Osteocyte (in vitro differentiated cells): ENCODE measurements at regions not wholly inside any gene's neighbourhood (a gene's known extent, or its start where the extent isn't known, plus 50 kb on each side); places are given as distances from the start of the nearest gene placed in this dataset.

Experiments
- DNase-seq: peaks from one replicate; pipeline ENCODE4 v3.0.0; 2021; ENCODE audit warnings: mixed read lengths; ENCODE audit not compliant: unreplicated experiment; ENCODE audit errors: extremely low spot score
- H3K27ac Mint-ChIP-seq: one replicate; pipeline ENCODE4 v1.8.0; 2021; ENCODE audit warnings: mild to moderate bottlenecking, mixed read lengths; ENCODE audit not compliant: unreplicated experiment
- H3K27me3 Mint-ChIP-seq: one replicate; pipeline ENCODE4 v1.8.0; 2021; ENCODE audit warnings: mixed read lengths; ENCODE audit not compliant: unreplicated experiment
- H3K36me3 Mint-ChIP-seq: one replicate; pipeline ENCODE4 v1.8.0; 2021; ENCODE audit warnings: mixed read lengths; ENCODE audit not compliant: unreplicated experiment
- H3K4me1 Mint-ChIP-seq: one replicate; pipeline ENCODE4 v1.8.0; 2021; ENCODE audit warnings: mixed read lengths; ENCODE audit not compliant: unreplicated experiment
- H3K4me3 Mint-ChIP-seq: one replicate; pipeline ENCODE4 v1.8.0; 2021; ENCODE audit warnings: mild to moderate bottlenecking, moderate library complexity, mixed read lengths; ENCODE audit not compliant: unreplicated experiment
- H3K9me3 Mint-ChIP-seq: one replicate; pipeline ENCODE4 v1.8.0; 2021; ENCODE audit warnings: mixed read lengths; ENCODE audit not compliant: unreplicated experiment
- CTCF ChIP-seq: fragments of 200-600 bp; sonication (generic); IDR thresholded peaks from 2 replicates; pipeline ENCODE4 v1.5.0; 2021; ENCODE audit warnings: antibody characterized with exemption, mild to moderate bottlenecking, moderate library complexity

DNA sequence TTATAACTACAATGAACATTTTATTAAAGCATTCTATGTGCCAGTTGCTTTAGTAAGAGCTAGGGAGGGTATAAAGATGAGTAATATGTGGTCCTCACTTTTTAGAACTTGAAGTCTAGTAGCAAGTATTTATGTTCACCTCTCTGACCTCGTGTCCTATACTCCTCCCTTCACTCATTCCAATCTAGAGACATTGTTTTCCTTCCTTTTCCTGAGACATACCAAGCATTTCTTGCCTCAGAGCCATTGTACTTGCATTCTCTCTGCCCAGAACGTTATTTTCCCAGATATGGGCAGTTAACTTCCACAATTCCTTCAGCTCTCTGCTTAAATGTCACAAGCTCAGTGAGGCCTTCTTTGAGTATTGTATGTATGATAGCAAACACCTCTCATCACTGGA lies 408.6 kb downstream of the PDCD6IP start:
- Mint-ChIP-seq H3K27me3 (no peaks in the 10 kb centered on the region), H3K27ac (peak overlapping the region; percentile 88), H3K36me3 (peaks cover 35% of the 10 kb centered on the region), H3K4me1 (peaks cover 83% of the 10 kb centered on the region), H3K9me3 (no peaks in the 10 kb centered on the region), H3K4me3 (no peak overlapping the region)
- TF ChIP-seq CTCF, result no peak
- no peak for DNase-seq

GRCh38 chr3:34207806-34208205 lies 409.4 kb downstream of the PDCD6IP start:
- H3K27ac Mint-ChIP-seq, result peak overlapping the region; percentile 93
- TF ChIP-seq CTCF, result no peak

DNA sequence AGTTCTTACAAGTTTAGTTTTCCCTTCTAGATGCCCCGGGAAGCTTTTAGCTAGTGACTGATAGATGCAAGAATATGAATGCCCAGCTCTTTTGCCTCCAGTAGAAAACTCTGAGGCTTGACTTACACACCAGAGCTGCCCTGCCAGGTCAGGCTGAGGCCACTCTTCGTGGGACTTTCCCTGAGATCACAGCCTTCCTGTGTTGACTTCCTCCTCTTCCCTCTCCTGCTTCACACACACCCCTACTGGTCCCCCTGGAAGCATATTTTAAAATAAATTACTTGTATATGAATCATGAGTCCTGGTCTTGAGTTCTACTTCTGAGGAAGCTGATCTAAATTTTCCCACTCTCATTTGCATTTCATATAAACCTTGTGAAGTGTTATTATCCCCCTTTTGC lies 413.7 kb downstream of the PDCD6IP start:
- Mint-ChIP-seq H3K27me3 (no peaks in the 10 kb centered on the region), H3K27ac (peak overlapping the region; percentile 83), H3K36me3 (peaks cover 31% of the 10 kb centered on the region), H3K4me3 (no peak overlapping the region), H3K9me3 (peaks cover 4% of the 10 kb centered on the region), H3K4me1 (peaks cover 83% of the 10 kb centered on the region)
- TF ChIP-seq CTCF, result no peak
- no peak for DNase-seq

More at GRCh38 chr3:34207806-34208205, 409.4 kb downstream of the PDCD6IP start:
- DNase-seq, result no peak
- Mint-ChIP-seq H3K36me3 (peaks cover 35% of the 10 kb centered on the region), H3K4me1 (peaks cover 84% of the 10 kb centered on the region), H3K4me3 (peak overlapping the region; percentile 33), H3K27me3 (no peaks in the 10 kb centered on the region), H3K9me3 (no peaks in the 10 kb centered on the region)

DNA sequence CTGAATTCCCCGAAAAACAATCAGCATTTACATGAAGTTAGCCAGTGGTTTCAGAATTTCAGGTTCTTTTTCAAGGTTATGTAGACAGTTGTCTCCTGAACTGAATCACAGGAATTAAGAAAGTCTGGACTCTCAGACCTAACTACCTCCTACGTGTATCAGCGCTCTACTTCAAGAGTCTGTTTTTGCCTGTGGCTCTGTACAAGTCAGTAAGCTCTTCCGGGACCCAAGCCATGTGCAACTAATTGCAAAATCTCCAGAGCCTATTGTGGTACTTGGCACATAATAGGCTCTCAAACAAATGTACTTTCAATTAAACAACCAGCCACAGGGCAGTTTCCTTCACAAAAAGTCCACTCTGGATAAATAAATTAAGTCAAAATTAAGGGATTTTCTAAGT lies 414.2 kb downstream of the PDCD6IP start:
- TF ChIP-seq CTCF, result no peak
- H3K36me3 Mint-ChIP-seq, result peaks cover 34% of the 10 kb centered on the region
- no peak overlapping the region for H3K4me3 Mint-ChIP-seq
- DNase-seq, result no peak
- peaks cover 5% of the 10 kb centered on the region for H3K9me3 Mint-ChIP-seq
- H3K27me3 Mint-ChIP-seq, result no peaks in the 10 kb centered on the region
- H3K27ac Mint-ChIP-seq, result peak overlapping the region; percentile 83
- peaks cover 83% of the 10 kb centered on the region for H3K4me1 Mint-ChIP-seq

DNA sequence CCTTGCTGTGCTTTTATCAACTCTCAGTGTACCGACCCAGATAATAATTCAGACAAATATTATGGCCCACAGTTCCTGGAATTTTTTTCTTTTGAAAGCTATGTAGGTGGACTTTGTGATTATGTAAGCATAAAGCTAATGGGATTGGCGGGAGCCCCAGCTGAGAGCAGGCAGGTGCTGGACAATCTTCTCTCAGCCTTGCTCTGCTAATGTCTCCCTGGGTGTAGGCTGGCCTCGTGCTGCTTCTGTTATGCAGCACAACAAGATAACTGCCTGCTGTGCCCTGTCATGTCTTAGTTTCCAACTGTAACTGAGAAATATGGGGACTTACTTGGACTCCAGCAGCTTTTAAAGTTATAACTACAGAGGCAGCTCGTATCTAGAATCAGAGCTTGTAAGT lies 415.0 kb downstream of the PDCD6IP start:
- no peak for DNase-seq
- Mint-ChIP-seq H3K27ac (peak overlapping the region; percentile 83), H3K36me3 (peaks cover 36% of the 10 kb centered on the region), H3K4me3 (no peak overlapping the region), H3K27me3 (no peaks in the 10 kb centered on the region), H3K9me3 (peaks cover 5% of the 10 kb centered on the region), H3K4me1 (peaks cover 81% of the 10 kb centered on the region)
- no peak for TF ChIP-seq CTCF
